Activated CD4-positive, alpha-beta T cell treated with anti-CD3 and anti-CD28 coated beads for 1 hour (primary cell): ENCODE measurements at regions not wholly inside any gene's neighbourhood (a gene's known extent, or its start where the extent isn't known, plus 50 kb on each side); places are given as distances from the start of the nearest gene placed in this dataset.

Experiments used
- DNase-seq: peaks from one replicate; pipeline ENCODE4 v3.0.0-alpha.2; 2020

DNA sequence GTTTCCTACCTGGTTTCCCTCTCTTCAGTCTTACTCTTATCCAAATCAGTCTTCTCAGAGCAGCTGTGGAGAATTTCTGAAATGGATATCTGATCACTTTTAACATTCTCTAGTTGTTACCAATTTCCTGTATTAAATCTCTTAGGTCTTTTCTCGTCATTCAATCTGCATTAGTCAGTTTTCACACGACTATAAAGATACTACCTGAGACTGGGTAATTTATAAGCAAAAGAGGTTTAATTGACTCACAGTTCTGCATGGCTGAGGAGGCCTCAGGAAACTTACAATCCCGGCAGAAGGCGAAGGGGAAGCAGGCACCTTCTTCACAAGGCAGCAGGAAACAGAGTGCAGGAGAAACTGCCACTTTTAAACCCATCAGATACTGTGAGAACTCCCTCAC, 444.8 kb downstream of the GATA3 start:
- DNase-seq, result no peak

DNA sequence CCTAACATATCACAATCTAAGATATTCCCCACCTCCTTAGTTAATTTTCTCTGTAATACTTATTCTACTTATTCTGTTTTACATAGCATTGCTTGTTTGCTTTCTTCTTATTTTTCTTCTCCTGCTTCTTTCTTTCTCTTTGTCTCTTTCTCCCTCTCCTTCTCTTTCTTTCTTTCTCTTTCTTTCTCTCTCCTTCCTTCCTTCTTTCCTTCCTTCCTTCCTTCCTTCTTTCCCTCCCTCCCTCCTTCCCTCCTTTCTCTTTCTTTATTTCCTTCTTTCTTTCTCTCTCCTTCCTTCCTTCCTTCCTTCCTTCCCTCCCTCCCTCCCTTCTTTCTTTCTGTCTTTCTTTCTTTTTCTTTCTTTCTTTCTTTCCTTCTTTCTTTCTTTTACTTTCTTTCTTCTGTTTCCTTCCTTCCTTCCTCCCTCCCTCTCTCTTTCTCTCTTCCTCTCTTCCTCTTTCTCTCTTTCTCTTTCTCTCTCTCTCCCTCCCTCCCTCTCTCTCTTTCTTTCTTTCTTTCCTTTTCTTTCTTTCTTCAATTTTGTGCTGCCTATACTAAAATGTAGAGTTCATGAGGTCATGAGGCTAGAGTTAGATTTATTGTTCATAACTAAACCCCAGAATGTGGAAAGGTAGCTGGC, 445.4 kb downstream of the GATA3 start:
- DNase-seq, result no peak

DNA sequence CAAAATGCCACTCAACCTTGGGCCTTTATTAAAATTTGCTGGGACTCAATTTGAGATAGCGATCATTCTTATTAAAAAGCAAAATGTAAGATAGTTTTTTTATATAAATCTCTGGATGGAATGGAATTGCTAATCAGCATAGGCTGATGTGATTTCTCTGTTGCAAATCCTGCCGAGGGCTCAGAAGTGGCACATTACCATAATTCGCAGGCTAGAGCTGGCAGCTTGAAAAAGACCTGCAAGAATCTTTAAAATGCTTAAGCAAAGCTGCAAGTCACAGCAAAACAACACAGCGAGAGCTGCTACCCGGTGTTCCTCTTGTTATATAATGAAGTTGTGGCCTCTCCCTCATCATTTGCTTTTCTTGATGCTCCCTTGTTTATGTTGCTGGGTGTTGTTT, 448.1 kb downstream of the GATA3 start:
- DNase-seq, result no peak

DNA sequence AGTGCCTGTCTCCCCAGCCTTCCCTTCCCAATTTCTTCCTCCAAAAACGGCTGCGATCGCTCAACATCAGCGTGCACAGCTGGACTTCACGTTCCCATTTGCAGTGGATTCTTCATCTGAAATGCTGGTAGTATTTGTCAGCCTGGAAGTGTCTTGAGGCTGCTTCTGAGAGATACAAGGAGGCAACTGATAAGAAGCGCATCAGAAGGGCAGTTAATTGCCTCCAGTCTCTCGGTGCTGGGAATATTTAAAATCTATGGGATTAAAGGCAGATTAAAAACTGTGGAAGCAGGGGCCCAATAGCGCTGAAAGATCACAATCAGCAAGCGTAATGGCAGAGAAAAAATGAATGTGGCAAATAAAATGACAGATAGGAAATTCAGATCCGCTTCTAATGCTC, 450.0 kb downstream of the GATA3 start:
- DNase-seq, result no peak

DNA sequence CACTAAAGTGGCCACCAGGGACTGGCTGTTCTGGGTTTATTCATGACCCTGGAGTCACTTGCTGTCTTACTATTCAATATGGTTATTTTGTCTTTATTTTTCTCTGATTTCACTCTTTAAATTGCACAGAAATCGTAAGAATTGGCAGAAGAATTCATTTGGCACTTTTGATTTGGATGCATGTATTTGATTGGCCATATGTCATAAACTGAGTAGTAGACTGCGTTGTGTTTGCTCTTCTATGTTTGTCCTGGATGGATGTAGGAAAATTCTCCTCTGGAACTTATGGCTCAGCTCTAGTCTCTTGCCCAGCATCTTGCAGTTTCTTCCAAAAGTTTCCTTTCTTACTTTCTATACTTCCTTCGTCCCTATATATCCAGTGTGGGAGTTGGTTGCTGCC, 452.7 kb downstream of the GATA3 start:
- no peak for DNase-seq

DNA sequence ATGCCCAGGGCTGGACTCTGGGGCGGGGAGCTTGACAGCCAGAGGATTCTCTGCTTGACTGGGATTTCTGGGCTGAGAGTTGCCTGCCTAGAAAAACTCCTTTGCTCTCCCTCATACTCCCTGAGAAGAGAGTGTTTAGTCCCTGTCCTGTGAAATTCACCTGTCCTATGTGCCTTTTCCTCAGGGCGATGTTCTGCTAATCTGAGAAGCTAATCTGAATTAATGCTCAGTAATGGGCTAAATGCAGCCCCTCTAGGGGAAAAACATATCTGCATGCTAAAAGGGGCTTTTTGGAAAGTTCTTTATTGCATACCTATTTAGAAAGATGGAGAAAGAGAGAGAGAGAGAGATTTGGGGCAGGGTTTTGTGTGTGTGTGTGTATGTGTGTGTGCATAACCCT, 454.4 kb downstream of the GATA3 start:
- no peak for DNase-seq

DNA sequence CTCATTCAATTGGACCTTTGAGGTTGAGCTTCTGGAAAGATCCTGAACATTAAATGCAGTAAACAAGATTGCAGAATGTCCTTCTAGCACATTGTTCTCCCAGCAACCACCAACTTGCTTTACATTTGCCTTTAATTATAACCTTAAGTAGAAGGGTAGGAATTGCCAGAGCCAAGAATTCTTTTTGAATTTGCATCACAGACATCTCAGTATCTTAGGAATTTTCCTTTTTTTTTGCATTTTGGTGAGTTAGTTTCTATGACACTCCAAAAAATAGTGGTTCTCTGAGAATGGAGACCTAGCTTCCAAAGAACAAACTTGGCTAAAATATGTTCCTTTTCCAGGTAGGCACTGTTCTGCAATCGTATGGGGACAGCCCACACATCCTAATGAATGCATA, 456.0 kb downstream of the GATA3 start:
- DNase-seq, result no peak

DNA sequence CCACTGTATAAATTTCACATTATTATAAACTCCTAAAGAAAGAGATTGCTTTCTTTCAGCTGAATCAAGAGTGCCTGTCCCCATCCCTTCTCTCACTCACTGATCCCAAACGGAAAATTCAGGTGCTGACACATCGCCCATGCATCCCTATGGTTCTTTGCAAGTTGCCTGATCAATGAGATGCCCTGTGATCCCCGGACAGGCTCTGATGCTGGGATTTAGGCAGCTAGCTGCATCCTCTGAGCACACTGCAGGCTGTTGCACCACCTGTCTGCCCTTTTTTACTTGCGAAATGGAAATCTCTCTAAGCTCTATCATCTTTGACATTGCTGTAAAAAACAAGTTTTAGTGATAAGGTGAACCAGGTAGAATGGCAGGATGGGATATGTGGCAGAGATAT, 456.5 kb downstream of the GATA3 start:
- no peak for DNase-seq

DNA sequence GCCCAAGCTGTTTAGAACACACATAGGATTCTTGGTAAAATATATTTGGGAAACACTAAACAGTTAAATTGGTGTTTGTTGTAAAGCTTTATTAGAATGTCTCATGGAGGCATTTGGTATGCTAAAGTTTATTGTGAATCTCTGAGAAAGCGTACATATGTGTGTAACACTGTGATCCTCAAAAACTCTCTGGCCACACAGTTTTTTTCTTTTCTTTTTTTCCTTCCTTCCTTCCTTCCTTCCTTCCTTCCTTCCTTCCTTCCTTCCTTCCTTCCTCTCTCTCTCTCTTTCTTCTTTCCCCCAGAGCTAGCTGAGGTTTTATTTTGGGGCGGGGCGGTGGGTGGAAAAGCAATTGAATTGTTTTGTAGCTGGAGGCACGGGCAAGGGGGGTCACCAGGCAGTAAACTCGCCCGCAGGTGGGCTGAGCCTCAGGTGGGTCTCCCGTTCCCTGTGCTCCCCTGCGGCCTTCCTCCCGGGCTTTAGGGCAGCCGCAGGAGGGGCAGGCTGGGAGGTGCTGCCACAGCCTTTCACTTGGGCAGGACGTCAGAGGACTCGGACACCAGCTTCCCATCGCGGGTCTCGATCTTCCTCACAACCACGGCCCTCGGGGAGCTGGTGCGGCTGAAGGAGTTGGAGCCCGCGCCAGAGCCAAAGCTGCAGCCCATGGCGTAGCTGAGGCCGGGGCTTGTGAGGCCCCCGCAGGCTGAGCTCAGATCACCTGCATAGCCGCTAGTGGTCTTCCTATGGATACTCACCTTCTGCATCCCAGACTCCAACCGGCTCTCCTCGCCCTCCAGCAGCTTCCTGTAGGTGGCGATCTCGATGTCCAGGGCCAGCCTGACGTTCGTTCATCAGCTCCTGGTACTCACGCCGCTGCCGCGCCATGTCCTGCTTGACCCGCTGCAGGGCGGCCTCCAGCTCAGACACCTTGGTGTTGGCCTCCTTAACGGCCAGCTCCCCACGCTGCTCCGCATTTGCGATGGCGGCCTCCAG, 459.0 kb downstream of the GATA3 start:
- no peak for DNase-seq

DNA sequence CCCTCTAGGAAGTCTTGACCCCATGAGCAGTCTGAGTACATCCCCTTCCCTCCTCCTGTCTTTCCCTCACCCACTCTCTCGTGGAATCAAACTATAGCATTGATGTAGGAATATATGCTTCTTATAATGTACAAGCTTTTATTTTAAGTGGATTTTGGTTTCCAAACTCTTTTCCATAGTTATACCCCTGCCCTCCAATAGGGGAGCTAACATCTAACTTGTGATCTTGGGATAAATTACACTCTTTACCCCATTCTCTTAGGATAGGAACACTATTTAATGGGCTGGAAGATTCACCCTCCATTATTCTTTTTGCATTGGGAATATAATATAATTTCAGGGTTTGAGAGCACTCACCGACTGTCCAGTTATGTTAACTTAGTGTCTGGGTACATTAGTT, 465.9 kb downstream of the GATA3 start:
- DNase-seq, result no peak

DNA sequence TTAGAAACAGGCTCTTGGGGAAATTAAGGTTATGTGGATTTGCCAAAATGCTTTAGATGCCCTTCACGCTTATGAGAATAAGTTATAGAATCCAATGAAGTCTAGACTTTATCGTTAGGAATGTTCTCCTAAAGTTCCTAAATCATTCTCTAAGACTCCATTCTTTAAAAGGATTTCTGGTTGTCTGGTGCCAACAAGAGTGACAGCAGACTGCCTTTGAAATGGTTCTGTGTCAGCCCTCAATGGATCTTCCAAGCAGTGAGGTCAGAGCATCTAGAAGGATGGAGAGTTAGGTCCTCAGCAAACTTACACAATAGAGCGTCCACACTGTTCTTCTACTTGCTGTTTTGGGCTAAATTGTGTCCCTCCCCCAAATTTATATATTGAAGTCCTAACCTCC, 473.3 kb downstream of the GATA3 start:
- DNase-seq, result no peak

DNA sequence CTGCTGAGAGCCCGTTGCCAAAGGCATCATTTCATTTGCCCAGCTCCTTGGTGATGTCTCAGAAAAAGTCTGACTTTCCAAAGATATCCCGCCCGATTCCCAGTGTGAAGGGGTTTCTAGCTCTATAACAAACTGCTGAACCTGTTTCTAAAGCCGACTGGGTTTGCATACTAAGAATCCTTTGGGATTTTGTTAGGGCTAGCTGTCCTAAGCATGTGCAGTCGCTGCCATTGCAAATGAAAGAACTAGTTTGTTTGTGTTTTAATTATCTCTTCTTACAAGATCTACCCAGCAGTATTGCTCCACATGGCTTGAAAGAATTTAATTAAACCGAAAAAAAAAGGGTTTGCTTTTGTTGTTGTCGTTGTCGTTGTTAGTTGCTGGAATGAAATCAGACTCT, 476.6 kb downstream of the GATA3 start:
- DNase-seq, result no peak

DNA sequence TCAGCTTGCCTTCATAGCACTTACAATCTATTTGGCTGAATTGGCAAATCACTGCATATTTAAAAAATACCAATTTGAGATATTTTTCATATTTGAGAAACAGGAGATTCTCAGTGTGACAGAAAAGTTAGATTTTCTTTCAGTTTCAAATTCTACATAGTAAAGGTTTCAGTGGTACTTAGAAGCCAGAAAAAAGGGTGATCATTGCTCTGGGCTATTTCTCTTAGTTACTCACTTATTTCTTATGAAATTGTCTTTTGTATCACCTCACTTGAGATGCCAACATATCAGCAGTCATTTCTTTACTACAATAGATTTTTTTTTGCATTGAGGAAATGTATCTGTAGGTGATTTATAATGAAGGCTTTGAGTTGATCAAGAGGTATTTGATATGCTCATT, 478.2 kb downstream of the GATA3 start:
- DNase-seq, result no peak

DNA sequence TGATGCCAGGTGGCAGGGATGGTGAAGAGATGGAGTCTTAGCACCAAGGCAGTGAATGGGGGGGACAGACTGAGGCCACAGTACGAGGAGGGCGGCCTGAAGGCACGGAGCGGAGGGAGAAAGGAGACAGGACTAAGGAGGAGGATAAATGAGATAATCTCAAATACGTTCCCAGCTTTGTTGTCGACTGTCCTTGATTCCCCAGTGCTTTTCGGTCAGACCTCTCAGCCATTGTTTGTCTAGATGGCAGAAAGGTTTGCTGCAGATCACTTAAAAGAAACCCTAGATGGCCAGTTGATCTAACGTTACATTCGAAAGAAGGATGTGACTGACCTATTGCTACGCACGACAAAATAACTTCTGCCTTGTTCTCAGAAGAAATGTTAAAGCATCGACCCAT, 479.0 kb downstream of the GATA3 start:
- no peak for DNase-seq

DNA sequence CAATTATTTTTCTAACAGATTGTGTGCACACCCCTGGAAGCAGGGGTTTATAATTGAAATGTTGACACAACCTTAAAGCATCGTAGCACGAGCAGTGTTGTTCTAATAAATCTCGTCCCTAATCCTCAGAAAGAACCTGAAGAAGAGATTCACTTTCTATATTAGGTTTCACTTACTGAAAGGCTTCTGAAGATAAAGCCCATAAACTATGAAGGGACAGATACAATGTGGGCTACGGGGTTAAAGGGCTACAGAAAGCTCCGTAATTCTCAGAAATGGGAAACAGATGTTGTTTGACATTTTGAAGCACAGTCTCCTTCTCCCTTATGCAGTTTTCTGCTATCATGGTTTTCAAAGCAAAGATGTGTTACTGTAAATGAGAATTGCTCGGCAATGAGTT, 479.6 kb downstream of the GATA3 start:
- DNase-seq, result no peak

DNA sequence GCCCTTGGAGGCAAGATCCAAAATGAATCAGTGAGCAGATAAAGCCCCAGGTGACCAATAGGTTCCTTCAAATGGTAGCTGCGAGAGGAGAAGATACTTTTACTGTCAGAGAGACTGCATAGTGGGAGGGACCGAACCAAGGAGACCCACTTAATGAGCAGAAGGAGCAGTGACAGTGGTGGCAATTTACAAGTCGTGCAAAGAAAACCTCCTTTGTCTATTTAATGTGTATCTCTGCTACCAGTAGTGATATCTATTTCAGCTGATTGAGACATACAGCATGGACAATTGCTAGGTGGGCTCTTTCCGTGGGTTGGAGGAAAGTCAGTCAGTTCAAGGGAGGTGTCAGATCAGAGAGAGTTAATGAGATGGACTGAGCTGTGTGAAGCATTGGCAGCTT, 480.4 kb downstream of the GATA3 start:
- DNase-seq, result no peak

DNA sequence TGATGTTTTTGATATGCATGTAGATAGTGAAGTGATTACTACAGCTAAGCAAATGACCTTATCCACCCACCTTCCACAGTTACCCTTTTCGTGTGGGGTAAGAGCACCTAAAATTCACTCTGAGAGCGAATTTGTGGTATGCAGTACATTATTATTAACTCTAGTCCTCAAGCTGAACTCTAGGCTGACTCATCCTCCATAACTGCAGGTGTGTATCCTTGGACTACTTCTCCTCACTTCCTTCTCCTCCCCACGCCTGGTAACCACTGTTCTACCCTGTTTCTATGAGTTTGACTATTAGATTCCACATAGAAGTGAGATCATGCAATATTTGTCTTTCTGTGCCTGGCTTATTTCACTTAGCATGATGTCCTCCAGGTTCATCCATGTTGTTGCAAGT, 484.6 kb downstream of the GATA3 start:
- no peak for DNase-seq

DNA sequence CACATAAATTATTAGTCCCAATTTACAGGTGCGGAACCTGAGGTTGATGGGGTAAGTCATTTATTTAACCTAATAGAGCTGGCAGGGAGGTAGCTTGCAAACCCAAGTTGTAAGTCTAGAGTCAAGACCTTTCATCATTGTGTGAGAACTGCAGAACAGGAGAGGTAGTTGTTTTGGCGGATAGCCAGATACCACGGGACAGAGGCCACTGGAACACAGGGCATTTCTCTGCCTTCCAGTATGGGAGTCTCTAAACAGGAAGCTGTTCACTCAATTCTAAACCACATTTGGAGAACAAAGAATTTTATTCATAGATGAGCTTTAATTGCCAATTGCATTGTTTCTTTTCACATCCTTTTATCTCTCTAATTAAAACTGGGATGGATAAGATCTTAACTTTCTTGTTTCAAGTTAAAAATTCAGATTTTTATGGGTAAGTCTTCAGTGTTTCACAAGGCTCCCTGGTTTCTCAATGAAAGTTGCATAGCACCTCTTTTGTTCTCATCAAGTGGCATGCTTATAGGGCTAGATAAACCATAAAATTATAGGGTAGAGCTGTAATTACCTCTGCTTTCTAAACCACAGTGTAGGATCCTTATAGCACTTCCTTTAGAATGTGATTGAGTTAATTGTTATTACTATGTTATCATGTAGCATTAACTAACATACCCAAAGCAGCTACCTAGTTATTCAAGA, 489.0 kb downstream of the GATA3 start:
- no peak for DNase-seq

DNA sequence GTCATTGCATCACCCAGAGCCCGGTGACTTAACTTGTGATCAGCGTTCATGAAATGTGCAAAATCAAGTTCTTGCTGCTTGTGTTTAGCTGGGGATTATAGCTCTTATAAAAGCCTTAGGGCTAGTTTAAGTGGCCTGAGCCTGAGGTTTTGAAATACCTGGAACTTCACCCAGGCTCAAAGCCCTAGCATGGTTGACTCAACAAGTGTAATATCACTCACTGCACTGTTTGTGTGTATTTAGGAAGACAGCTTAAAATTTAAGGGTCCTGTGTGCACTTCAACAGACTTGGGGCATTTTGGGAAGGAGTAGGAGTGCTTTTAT, 489.5 kb downstream of the GATA3 start:
- no peak for DNase-seq

DNA sequence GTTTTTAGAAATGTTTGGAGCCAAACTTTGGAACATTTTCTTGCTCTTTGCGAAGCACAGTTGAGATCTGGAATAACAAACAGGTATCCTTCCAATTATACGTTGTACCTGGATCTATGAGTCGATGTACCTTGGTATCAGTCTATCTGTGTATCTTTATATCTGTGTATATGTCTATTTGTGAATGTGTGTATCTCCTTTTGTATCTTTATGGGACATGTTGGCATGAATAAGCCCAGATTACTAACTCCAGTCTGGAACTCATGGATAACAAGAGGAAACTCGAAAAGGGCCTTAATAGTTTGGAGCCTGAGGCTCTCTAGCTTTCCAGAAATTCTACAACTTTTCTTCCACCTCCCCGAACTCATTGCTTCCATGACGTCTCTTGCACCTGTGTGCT, 490.0 kb downstream of the GATA3 start:
- DNase-seq, result no peak

DNA sequence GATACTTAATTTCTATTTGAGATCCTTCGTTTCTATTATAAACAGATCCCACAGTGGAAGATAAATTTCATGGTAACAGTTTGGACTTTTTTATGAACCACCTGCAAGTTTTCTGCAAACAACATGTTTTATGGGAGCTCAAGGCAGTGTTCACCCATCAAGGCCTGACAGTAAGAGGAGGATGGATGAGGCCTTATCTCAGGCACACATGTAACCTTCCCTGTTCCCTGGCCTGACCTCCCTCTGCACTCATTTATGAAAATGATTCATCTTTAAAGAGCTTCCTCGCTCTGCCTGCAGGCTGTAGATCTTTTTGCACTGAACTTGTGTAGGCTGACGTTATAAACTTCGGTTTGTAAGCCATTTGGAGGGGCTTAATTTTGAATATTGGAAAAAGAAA, 500.1 kb downstream of the GATA3 start:
- DNase-seq, result no peak

DNA sequence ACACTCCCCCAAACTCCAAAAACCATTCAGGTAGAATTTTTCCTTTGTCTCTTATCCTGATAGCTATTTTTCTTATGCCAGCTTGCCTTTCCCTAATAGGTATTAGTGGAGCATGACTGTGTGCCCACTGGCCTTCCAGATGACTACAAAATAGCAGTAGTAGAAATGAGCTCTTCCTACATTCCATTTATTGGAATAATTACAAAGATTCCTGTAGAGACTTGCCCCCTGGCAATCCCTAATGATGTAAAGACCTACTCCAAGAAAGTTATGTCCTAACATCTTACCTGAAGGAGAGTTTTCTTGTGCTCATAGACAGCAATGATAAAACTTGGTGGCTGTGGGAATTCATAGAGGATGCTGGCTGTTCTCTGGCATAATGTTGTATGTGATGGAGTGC, 501.8 kb downstream of the GATA3 start:
- no peak for DNase-seq

DNA sequence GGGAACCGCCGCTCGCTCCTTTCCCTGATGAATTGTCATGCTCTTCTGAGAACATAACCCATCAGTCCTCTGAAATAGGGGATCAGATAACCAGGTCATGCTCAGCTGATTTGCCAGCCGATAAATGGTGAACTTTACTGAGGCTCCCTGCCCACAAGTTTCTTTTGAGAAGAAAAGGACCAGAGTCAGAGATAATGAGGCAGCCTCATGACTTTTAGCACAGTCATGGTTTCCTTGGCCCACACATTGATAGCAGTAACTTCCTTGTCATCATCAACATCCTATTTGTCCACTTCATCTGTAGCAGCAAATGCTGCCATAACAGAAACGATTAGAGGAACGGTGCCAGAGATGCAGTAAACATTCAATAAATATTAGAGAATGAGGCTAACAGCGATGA, 509.0 kb downstream of the GATA3 start:
- DNase-seq, result no peak

DNA sequence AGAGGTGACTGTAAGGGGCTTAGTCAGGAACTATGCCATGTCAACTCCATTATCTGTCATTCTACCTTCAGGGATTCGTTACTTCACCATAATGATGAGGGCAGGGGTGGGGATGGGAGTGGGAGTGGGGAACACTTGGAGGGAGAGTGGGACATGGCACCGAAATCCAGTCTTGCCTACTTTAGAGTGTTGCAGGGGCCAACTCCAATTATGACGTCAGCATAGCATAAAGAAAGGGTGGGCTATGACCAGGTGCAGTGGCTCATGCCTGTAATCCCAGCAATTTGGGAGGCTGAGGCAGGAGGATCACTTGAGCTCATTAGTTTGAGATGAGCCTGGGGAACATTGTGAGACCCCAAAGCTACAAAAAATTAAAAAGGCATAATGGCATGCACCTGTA, 512.2 kb downstream of the GATA3 start:
- no peak for DNase-seq
